HG03571 (cell line): ENCODE measurements at regions not wholly inside any gene's neighbourhood (a gene's known extent, or its start where the extent isn't known, plus 50 kb on each side); places are given as distances from the start of the nearest gene placed in this dataset.
"Not testable (repeated sequence)": the region's sequence is repeated elsewhere in the genome, so short reads cannot be mapped to it uniquely, and the experiment has no call there.

Experiments
- ATAC-seq: cut with Tn5 transposase; IDR thresholded peaks from one replicate; pipeline ENCODE4 v1.9.1; 2021; ENCODE audit not compliant: unreplicated experiment

- not testable (repeated sequence) for ATAC-seq
Measured at GRCh38 chr13:22942831-22943230, 237.9 kb upstream of the SGCG start.

GRCh38 chr13:22944378-22944777 lies 236.4 kb upstream of the SGCG start:
- no peak for ATAC-seq

- no peak for ATAC-seq
Measured at GRCh38 chr13:22945321-22946226, 235.2 kb upstream of the SGCG start.

GRCh38 chr13:22948421-22948820 lies 232.4 kb upstream of the SGCG start:
- no peak for ATAC-seq

- ATAC-seq, result not testable (repeated sequence)
Measured at GRCh38 chr13:22952018-22952417, 228.8 kb upstream of the SGCG start.

GRCh38 chr13:22955147-22955546 lies 225.6 kb upstream of the SGCG start:
- not testable (repeated sequence) for ATAC-seq

- not testable (repeated sequence) for ATAC-seq
Measured at GRCh38 chr13:22956456-22957115, 224.2 kb upstream of the SGCG start.

GRCh38 chr13:22959859-22960258 lies 220.9 kb upstream of the SGCG start:
- not testable (repeated sequence) for ATAC-seq

- ATAC-seq, result no peak
Measured at GRCh38 chr13:22960827-22961226, 220.0 kb upstream of the SGCG start.

- ATAC-seq, result not testable (repeated sequence)
Measured at GRCh38 chr13:22961342-22961741, 219.4 kb upstream of the SGCG start.

GRCh38 chr13:22961835-22962537 lies 218.8 kb upstream of the SGCG start:
- ATAC-seq, result no peak

- not testable (repeated sequence) for ATAC-seq
Measured at GRCh38 chr13:22963384-22964053, 217.3 kb upstream of the SGCG start.

- ATAC-seq, result no peak
Measured at GRCh38 chr13:22964245-22964966, 216.4 kb upstream of the SGCG start.

- not testable (repeated sequence) for ATAC-seq
Measured at GRCh38 chr13:22965011-22965857, 215.5 kb upstream of the SGCG start.

- not testable (repeated sequence) for ATAC-seq
Measured at GRCh38 chr13:22965858-22966239, 214.9 kb upstream of the SGCG start.

GRCh38 chr13:22966753-22967152 lies 214.0 kb upstream of the SGCG start:
- not testable (repeated sequence) for ATAC-seq

- no peak for ATAC-seq
Measured at GRCh38 chr13:22967669-22968068, 213.1 kb upstream of the SGCG start.

- ATAC-seq, result no peak
Measured at GRCh38 chr13:22979952-22980351, 200.8 kb upstream of the SGCG start.

GRCh38 chr13:22980936-22981335 lies 199.8 kb upstream of the SGCG start:
- ATAC-seq, result no peak
